ELF-1 (cell line): ENCODE measurements at regions not wholly inside any gene's neighbourhood (a gene's known extent, or its start where the extent isn't known, plus 50 kb on each side); places are given as distances from the start of the nearest gene placed in this dataset.

ENCODE experiments used
- DNase-seq: peaks from one replicate; pipeline ENCODE4 v3.0.0-alpha.2; 2016; ENCODE audit warnings: low read depth, low spot score

- no peak for DNase-seq
Measured at GRCh38 chr7:38002689-38003088, 82.2 kb downstream of the EPDR1 start.

- DNase-seq, result no peak
Measured at GRCh38 chr7:38006559-38006958, 86.1 kb downstream of the EPDR1 start.

- peak; percentile 6 for DNase-seq
Measured at GRCh38 chr7:38007096-38007495, 86.7 kb downstream of the EPDR1 start.

GRCh38 chr7:38013246-38013645, 92.8 kb downstream of the EPDR1 start:
- no peak for DNase-seq

GRCh38 chr7:38016567-38016966, 96.1 kb downstream of the EPDR1 start:
- no peak for DNase-seq

- no peak for DNase-seq
Measured at GRCh38 chr7:38017320-38017719, 96.9 kb downstream of the EPDR1 start.

GRCh38 chr7:38020121-38020785, 99.8 kb downstream of the EPDR1 start:
- DNase-seq, result no peak

- no peak for DNase-seq
Measured at GRCh38 chr7:38021892-38022291, 101.5 kb downstream of the EPDR1 start.

GRCh38 chr7:38025815-38026214, 105.4 kb downstream of the EPDR1 start:
- DNase-seq, result no peak

- no peak for DNase-seq
Measured at GRCh38 chr7:38027884-38028455, 107.5 kb downstream of the EPDR1 start.

GRCh38 chr7:38034062-38034908, 113.8 kb downstream of the EPDR1 start:
- DNase-seq, result no peak

GRCh38 chr7:38040831-38041230, 120.4 kb downstream of the EPDR1 start:
- DNase-seq, result no peak

GRCh38 chr7:38049679-38050078, 128.4 kb upstream of the STARD3NL start:
- no peak for DNase-seq

GRCh38 chr7:38051311-38051710, 126.7 kb upstream of the STARD3NL start:
- DNase-seq, result no peak

GRCh38 chr7:38051786-38052185, 126.3 kb upstream of the STARD3NL start:
- no peak for DNase-seq

- no peak for DNase-seq
Measured at GRCh38 chr7:38052786-38053185, 125.3 kb upstream of the STARD3NL start.

GRCh38 chr7:38054199-38054598, 123.8 kb upstream of the STARD3NL start:
- DNase-seq, result no peak

GRCh38 chr7:38057829-38058228, 120.2 kb upstream of the STARD3NL start:
- no peak for DNase-seq

- no peak for DNase-seq
Measured at GRCh38 chr7:38060116-38060515, 117.9 kb upstream of the STARD3NL start.

GRCh38 chr7:38060637-38061036, 117.4 kb upstream of the STARD3NL start:
- DNase-seq, result no peak

- no peak for DNase-seq
Measured at GRCh38 chr7:38066391-38066790, 111.7 kb upstream of the STARD3NL start.

GRCh38 chr7:38068461-38068860, 109.6 kb upstream of the STARD3NL start:
- no peak for DNase-seq

GRCh38 chr7:38069052-38069451, 109.0 kb upstream of the STARD3NL start:
- no peak for DNase-seq
